ENCODE measurements at regions not wholly inside any gene's neighbourhood (a gene's known extent, or its start where the extent isn't known, plus 50 kb on each side); places are given as distances from the start of the nearest gene placed in this dataset.

DNA sequence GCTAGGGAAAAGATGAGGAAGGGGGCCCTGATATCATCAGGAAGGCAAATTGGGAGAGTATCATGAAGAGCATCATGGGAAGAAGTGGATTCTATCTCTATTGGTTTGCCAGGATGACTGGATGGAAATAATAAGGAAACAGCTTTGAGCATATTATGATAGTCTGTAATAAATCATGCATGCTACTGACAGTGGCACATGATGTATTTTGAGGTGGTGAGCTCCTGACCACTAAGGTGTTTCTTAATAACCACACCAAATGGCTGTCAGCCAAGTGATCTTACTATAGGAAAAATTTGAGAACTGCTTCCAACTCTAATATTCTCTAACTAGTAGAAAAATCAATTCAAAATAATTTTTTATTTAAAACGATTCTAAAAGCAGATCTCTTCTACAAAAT is 548.4 kb upstream of the JAG1 start:
- Histone ChIP-seq H3K9me3 (ENCODE audit: low read length) (no peaks in the 10 kb centered on the region), H3K9ac (ENCODE audit: low read length) (no peak overlapping the region), H2AFZ (ENCODE audit: low read depth, low read length) (no peak overlapping the region), H3K4me3 (ENCODE audit: low read length) (no peak overlapping the region), H3K79me2 (replicated peaks; ENCODE audit: insufficient read depth, low read length) (no peaks in the 10 kb centered on the region), H4K20me1 (ENCODE audit: insufficient read depth) (no peaks in the 10 kb centered on the region), H3F3A (ENCODE audit: insufficient read depth, low read length, poor library complexity, severe bottlenecking) (no peaks in the 10 kb centered on the region), H3K27me3 (ENCODE audit: insufficient read depth, low read depth, low read length) (no peaks in the 10 kb centered on the region), H3K36me3 (ENCODE audit: insufficient read depth, low read length) (no peaks in the 10 kb centered on the region), H3K9me2 (ENCODE audit: insufficient read depth, low read length) (no peaks in the 10 kb centered on the region), H3K4me2 (ENCODE audit: low read length) (no peak overlapping the region), H3K27ac (ENCODE audit: low read length) (no peak overlapping the region)
- TF ChIP-seq, protein P1, sequence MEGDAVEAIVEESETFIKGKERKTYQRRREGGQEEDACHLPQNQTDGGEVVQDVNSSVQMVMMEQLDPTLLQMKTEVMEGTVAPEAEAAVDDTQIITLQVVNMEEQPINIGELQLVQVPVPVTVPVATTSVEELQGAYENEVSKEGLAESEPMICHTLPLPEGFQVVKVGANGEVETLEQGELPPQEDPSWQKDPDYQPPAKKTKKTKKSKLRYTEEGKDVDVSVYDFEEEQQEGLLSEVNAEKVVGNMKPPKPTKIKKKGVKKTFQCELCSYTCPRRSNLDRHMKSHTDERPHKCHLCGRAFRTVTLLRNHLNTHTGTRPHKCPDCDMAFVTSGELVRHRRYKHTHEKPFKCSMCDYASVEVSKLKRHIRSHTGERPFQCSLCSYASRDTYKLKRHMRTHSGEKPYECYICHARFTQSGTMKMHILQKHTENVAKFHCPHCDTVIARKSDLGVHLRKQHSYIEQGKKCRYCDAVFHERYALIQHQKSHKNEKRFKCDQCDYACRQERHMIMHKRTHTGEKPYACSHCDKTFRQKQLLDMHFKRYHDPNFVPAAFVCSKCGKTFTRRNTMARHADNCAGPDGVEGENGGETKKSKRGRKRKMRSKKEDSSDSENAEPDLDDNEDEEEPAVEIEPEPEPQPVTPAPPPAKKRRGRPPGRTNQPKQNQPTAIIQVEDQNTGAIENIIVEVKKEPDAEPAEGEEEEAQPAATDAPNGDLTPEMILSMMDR (IDR thresholded peaks at IDR 0.05; ENCODE audit: poor library complexity, severe bottlenecking) = no peak
- TF ChIP-seq POLR2AphosphoS5 (IDR thresholded peaks at IDR 0.05) = no peak
- TF ChIP-seq EP300 (conservative IDR thresholded peaks at IDR 0.05; ENCODE audit: poor library complexity, severe bottlenecking) = no peak
- no peak for TF ChIP-seq RAD21 (conservative IDR thresholded peaks at IDR 0.05)
- TF ChIP-seq TAF1 (IDR thresholded peaks at IDR 0.05; ENCODE audit: low read depth) = no peak

DNA sequence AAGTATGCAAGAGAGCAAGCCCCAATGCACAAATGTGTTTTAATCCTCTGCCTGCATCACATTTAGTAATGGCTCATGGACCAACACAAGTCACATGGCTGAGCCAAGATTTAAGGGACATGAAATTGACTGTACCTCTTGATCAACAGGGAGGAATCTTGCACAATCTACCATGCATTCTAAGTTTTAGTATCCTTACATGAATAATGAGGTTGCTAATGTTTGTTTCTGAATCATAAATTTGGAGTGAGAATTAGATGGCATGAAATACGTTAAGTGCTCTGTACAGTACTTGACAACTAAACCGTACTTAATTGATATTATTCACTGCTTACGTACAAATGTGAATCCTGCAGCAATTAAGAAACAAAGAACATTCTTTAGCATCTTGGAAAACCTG is 553.8 kb upstream of the JAG1 start:
- no peaks in the 10 kb centered on the region for H3K27me3 ChIP-seq (ENCODE audit: insufficient read depth, low read depth, low read length)
- H3K27ac ChIP-seq (ENCODE audit: low read length) = no peak overlapping the region
- H2AFZ ChIP-seq (ENCODE audit: low read depth, low read length) = no peak overlapping the region
- TF ChIP-seq TAF1 (IDR thresholded peaks at IDR 0.05; ENCODE audit: low read depth) = no peak
- H4K20me1 ChIP-seq (ENCODE audit: insufficient read depth) = no peaks in the 10 kb centered on the region
- no peaks in the 10 kb centered on the region for H3K36me3 ChIP-seq (ENCODE audit: insufficient read depth, low read length)
- H3K9me3 ChIP-seq (ENCODE audit: low read length) = no peaks in the 10 kb centered on the region
- no peak overlapping the region for H3K4me2 ChIP-seq (ENCODE audit: low read length)
- H3F3A ChIP-seq (ENCODE audit: insufficient read depth, low read length, poor library complexity, severe bottlenecking) = no peaks in the 10 kb centered on the region
- H3K4me3 ChIP-seq (ENCODE audit: low read length) = no peak overlapping the region
- H3K79me2 ChIP-seq (replicated peaks; ENCODE audit: insufficient read depth, low read length) = no peaks in the 10 kb centered on the region
- no peak overlapping the region for H3K9ac ChIP-seq (ENCODE audit: low read length)
- no peaks in the 10 kb centered on the region for H3K9me2 ChIP-seq (ENCODE audit: insufficient read depth, low read length)

- no peak overlapping the region for H3K27ac ChIP-seq (ENCODE audit: low read length)
- no peaks in the 10 kb centered on the region for H3K27me3 ChIP-seq (ENCODE audit: insufficient read depth, low read depth, low read length)
- no peak overlapping the region for H3K4me2 ChIP-seq (ENCODE audit: low read length)
- no peaks in the 10 kb centered on the region for H3K36me3 ChIP-seq (ENCODE audit: insufficient read depth, low read length)
- no peaks in the 10 kb centered on the region for H3F3A ChIP-seq (ENCODE audit: insufficient read depth, low read length, poor library complexity, severe bottlenecking)
- H3K9me2 ChIP-seq (ENCODE audit: insufficient read depth, low read length) = no peaks in the 10 kb centered on the region
- H3K4me3 ChIP-seq (ENCODE audit: low read length) = no peak overlapping the region
- H3K9me3 ChIP-seq (ENCODE audit: low read length) = no peaks in the 10 kb centered on the region
- H3K79me2 ChIP-seq (replicated peaks; ENCODE audit: insufficient read depth, low read length) = no peaks in the 10 kb centered on the region
- H4K20me1 ChIP-seq (ENCODE audit: insufficient read depth) = no peaks in the 10 kb centered on the region
- H3K9ac ChIP-seq (ENCODE audit: low read length) = no peak overlapping the region
- no peak overlapping the region for H2AFZ ChIP-seq (ENCODE audit: low read depth, low read length)
- TF ChIP-seq SMC3 (conservative IDR thresholded peaks at IDR 0.05; ENCODE audit: poor library complexity) (no peak), POLR2AphosphoS5 (IDR thresholded peaks at IDR 0.05) (no peak), MXI1 (conservative IDR thresholded peaks at IDR 0.05; ENCODE audit: poor library complexity, severe bottlenecking) (no peak), EZH2 (IDR thresholded peaks at IDR 0.05; ENCODE audit: borderline replicate concordance, insufficient read depth, low read length, poor library complexity, severe bottlenecking) (no peak), TAF1 (IDR thresholded peaks at IDR 0.05; ENCODE audit: low read depth) (no peak), REST (IDR thresholded peaks at IDR 0.05; ENCODE audit: borderline replicate concordance) (no peak), RAD21 (conservative IDR thresholded peaks at IDR 0.05) (no peak), EP300 (conservative IDR thresholded peaks at IDR 0.05; ENCODE audit: poor library complexity, severe bottlenecking) (no peak)
- TF ChIP-seq, protein P1 (IDR thresholded peaks at IDR 0.05; ENCODE audit: poor library complexity, severe bottlenecking) = no peak
Observed at GRCh38 chr20:11229772-11230171, 556.0 kb upstream of the JAG1 start.

All from neural cell (in vitro differentiated cells).